Gastroesophageal sphincter (tissue), 4 donors: ENCODE measurements at regions not wholly inside any gene's neighbourhood (a gene's known extent, or its start where the extent isn't known, plus 50 kb on each side); places are given as distances from the start of the nearest gene placed in this dataset.

ENCODE experiments used
- ATAC-seq: fragments of 150-250 bp; one replicate; pipeline ENCODE4 v1.9.1; 2016; ENCODE audit warnings: mild to moderate bottlenecking, moderate library complexity
- H3K27ac ChIP-seq, 4 donors: fragments of 200-600 bp; sonication (generic) in 3 of 4; 1 replicate in 3 of 4; 2 replicates in 1 of 4; pipeline ENCODE4 v1.5.1; 2016 to 2019
- H3K27me3 ChIP-seq: fragments of 200-600 bp; sonication (generic); one replicate; pipeline ENCODE4 v1.5.1; 2019
- H3K36me3 ChIP-seq, 2 donors: fragments of 200-600 bp; sonication (generic); one replicate each; pipeline ENCODE4 v1.5.1; 2019; ENCODE audit warnings: control low read depth in 1 of 2
- H3K4me1 ChIP-seq, 3 donors: fragments of 200-600 bp; sonication (generic); 1 replicate in 2 of 3; 2 replicates in 1 of 3; pipeline ENCODE4 v1.5.1; 2016 to 2019; ENCODE audit warnings: control low read depth in 2 of 3
- H3K4me3 ChIP-seq, 2 donors: fragments of 200-600 bp; sonication (generic); one replicate each; pipeline ENCODE4 v1.5.1; 2019; ENCODE audit warnings: mild to moderate bottlenecking in 1 of 2, moderate library complexity in 1 of 2
- H3K9me3 ChIP-seq, 3 donors: fragments of 200-600 bp; sonication (generic); one replicate each; pipeline ENCODE4 v1.5.1; 2017 to 2019; ENCODE audit warnings: control low read depth in 2 of 3
- CTCF ChIP-seq, 4 experiments: fragments of 200-600 bp in 2 of 4; fragments of 450-650 bp in 2 of 4; sonication (generic) in 1 of 4; IDR thresholded peaks; one replicate each; pipeline ENCODE4 v1.5.1; 2017 to 2019; ENCODE audit warnings: antibody characterized with exemption in 4 of 4, mild to moderate bottlenecking in 2 of 4, moderate library complexity in 2 of 4
- EP300 ChIP-seq: sonication (generic); formaldehyde crosslinking; IDR thresholded peaks from one replicate; pipeline ENCODE4 v1.6.1; 2017; ENCODE audit warnings: antibody characterized with exemption, mild to moderate bottlenecking
- POLR2A ChIP-seq, 2 donors: fragments of 450-650 bp; IDR thresholded peaks; one replicate each; pipeline ENCODE4 v1.6.1; 2017; ENCODE audit warnings: antibody characterized with exemption in 2 of 2, mild to moderate bottlenecking in 2 of 2, moderate library complexity in 1 of 2
- POLR2AphosphoS5 ChIP-seq: sonication (generic); formaldehyde crosslinking; IDR thresholded peaks from one replicate; pipeline ENCODE4 v1.6.1; 2017; ENCODE audit warnings: antibody characterized with exemption
- WGBS, 2 donors: methylation state at CpG; one replicate each; pipeline ENCODE4 v1.1.5; 2018; ENCODE audit warnings: low coverage in 1 of 2; 5-methylcytosine and 5-hydroxymethylcytosine counted together
- small RNA-seq, 4 donors: library from RNA; depleted of rRNA; stranded (forward); fragments of <200 nt; gene quantifications; one replicate each; pipeline ENCODE3, GENCODE V24; 2016

DNA sequence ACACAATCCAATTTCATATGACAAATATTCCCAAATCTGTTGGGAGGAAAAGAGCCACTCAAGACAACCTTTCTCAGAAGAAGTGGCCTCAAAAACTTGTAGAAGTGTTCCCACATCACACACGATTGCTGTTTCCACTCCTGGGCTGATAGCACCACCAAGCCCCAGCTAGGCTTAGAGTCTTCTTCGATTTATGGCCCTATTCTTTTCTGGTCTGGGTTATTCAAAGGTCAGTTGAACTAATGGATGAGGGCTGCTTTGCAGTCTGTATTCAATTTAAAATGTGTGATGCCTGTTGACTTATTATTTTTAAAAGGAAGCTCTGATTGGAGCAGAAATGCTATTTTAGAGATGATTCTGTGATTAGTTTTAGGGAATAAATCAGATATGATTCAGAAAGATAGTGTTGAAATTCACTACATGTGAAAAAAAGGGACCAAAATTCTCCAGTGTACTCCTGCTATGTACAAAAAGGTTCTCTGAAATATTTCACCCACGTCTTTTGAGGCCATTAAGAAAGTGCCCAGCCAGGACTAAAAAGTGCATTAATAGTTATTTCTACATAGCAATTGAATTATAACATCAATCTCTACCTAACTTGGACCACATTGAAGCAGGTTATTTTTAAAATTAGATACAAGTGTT lies 57.3 kb upstream of the SPON1 start:
- H3K36me3 ChIP-seq: no peaks in the 10 kb centered on the region
- 43 to 54% methylated on average over 3 of the region's 3 CpGs for WGBS, 2 donors
- TF ChIP-seq EP300 (no peak), POLR2AphosphoS5 (no peak), POLR2A (IDR thresholded peaks at IDR 0.05) (no peak), CTCF (IDR thresholded peaks at IDR 0.05) (no peak)
- H3K27me3 ChIP-seq: no peaks in the 10 kb centered on the region
- no peaks in the 10 kb centered on the region for H3K4me1 ChIP-seq
- ATAC-seq: no peak
- no peak overlapping the region for H3K27ac ChIP-seq
- peaks cover 0 to 39% (median 2%) of the 10 kb centered on the region in 3 donors for H3K9me3 ChIP-seq
- no peak overlapping the region for H3K4me3 ChIP-seq

- no peak for ATAC-seq
- H3K9me3 ChIP-seq: peaks cover 0 to 46% (median 2%) of the 10 kb centered on the region in 3 donors
- no peaks in the 10 kb centered on the region for H3K4me1 ChIP-seq
- WGBS, 2 donors: 74 to 80% methylated on average over 4 of the region's 4 CpGs
- H3K4me3 ChIP-seq: no peak overlapping the region
- TF ChIP-seq CTCF (IDR thresholded peaks at IDR 0.05): no peak
- TF ChIP-seq POLR2A (IDR thresholded peaks at IDR 0.05): no peak
- TF ChIP-seq POLR2AphosphoS5: no peak
- TF ChIP-seq EP300: no peak
- H3K27ac ChIP-seq: no peak overlapping the region
- no peaks in the 10 kb centered on the region for H3K36me3 ChIP-seq
- no peaks in the 10 kb centered on the region for H3K27me3 ChIP-seq
These were observed 54.8 kb upstream of the SPON1 start for GRCh38 chr11:13907678-13908077.

GRCh38 chr11:13908535-13908934 lies 54.0 kb upstream of the SPON1 start:
- no peaks in the 10 kb centered on the region for H3K36me3 ChIP-seq
- H3K4me1 ChIP-seq: no peaks in the 10 kb centered on the region
- TF ChIP-seq CTCF (IDR thresholded peaks at IDR 0.05) (no peak), EP300 (no peak), POLR2AphosphoS5 (no peak), POLR2A (IDR thresholded peaks at IDR 0.05) (no peak)
- no peak for ATAC-seq
- H3K27ac ChIP-seq: no peak overlapping the region
- H3K27me3 ChIP-seq: no peaks in the 10 kb centered on the region
- WGBS, 2 donors: 38 to 42% methylated on average over 4 of the region's 4 CpGs
- peaks cover 0 to 46% (median 2%) of the 10 kb centered on the region in 3 donors for H3K9me3 ChIP-seq
- no peak overlapping the region for H3K4me3 ChIP-seq

Small RNA genes in the stretch of these regions (small RNA-seq; reads per million reads assigned to genes)
- gene RNA5SP331: 0 reads per million in 4 donors
